HepG2 (cell line): ENCODE measurements at regions not wholly inside any gene's neighbourhood (a gene's known extent, or its start where the extent isn't known, plus 50 kb on each side); places are given as distances from the start of the nearest gene placed in this dataset.

ENCODE experiments used
- ATAC-seq: fragments of 200-7000 bp; cut with Tn5 transposase; 3 replicates; pipeline ENCODE4 v1.9.1; 2020; ENCODE audit warnings: mild to moderate bottlenecking, moderate library complexity
- BruUV-seq: library from RNA; stranded (reverse); fragments of 400-500 nt; replicated peaks from 2 replicates; lab custom pipeline; 2021; lab: Mats Ljungman, UMichigan
- CTCF ChIA-PET: fragments of 300-600 bp; formaldehyde crosslinking; extraction: SDS; loops from one replicate; lab custom pipeline; 2021; ENCODE audit warnings: low total read pairs, inconsistent platforms, low intra/inter-chr PET ratio; lab: Yijun Ruan, JAX
- POLR2A ChIA-PET: fragments of 350-600 bp; sonication (Branson Sonifier 250); formaldehyde crosslinking; loops from one replicate; lab custom pipeline; 2020; ENCODE audit warnings: antibody characterized with exemption, inconsistent platforms; lab: Yijun Ruan, JAX
- DNase-seq: peaks from one replicate; pipeline ENCODE4 v3.0.0-alpha.2; 2015; ENCODE audit warnings: low spot score
- FAIRE-seq: peaks from 3 replicates; lab custom pipeline; 2011; peaks lifted over from hg19 to GRCh38; lab: Jason Lieb, UNC
- H2AFZ ChIP-seq: one replicate; pipeline ENCODE4 v1.6.1; 2011; ENCODE audit warnings: low read length, inconsistent platforms
- H3K27ac ChIP-seq: fragments of 300-600 bp; 3 replicates; pipeline ENCODE4 v1.8.0; 2011; ENCODE audit warnings: mixed run types, mild to moderate bottlenecking, mixed read lengths, low read length, inconsistent platforms; ENCODE audit not compliant: insufficient read depth; ENCODE audit errors: extremely low read length
- H3K27me3 ChIP-seq, 2 experiments: fragments of 200-600 bp in 1 of 2; 2 replicates in 1 of 2; 3 replicates in 1 of 2; pipeline versions ENCODE4 v1.6.0 to v1.8.0; 2011; ENCODE audit warnings: low read length in 2 of 2, mild to moderate bottlenecking in 2 of 2, moderate library complexity in 2 of 2, inconsistent platforms in 1 of 2; ENCODE audit not compliant: insufficient read depth in 2 of 2, control insufficient read depth in 1 of 2
- H3K36me3 ChIP-seq, 2 experiments: fragments of 200-600 bp in 1 of 2; replicated peaks in 1 of 2; 2 replicates in 1 of 2; 3 replicates in 1 of 2; pipeline versions ENCODE4 v1.5.1 to v1.8.0; 2011; ENCODE audit warnings: low read length in 2 of 2, inconsistent platforms in 1 of 2; ENCODE audit not compliant: insufficient read depth in 2 of 2, control insufficient read depth in 1 of 2
- H3K4me1 ChIP-seq: 2 replicates; pipeline ENCODE4 v1.5.1; 2012; ENCODE audit warnings: low read length, inconsistent platforms; ENCODE audit not compliant: insufficient read depth
- H3K4me2 ChIP-seq: 2 replicates; pipeline ENCODE4 v1.6.0; 2011; ENCODE audit warnings: low read depth, low read length, inconsistent platforms
- H3K4me3 ChIP-seq, 3 experiments: fragments of 200-600 bp in 1 of 3; sonication (generic), shearing (Covaris generic) in 1 of 3; replicated peaks in 1 of 3; 2 replicates each; pipeline ENCODE4 v1.5.1; 2011 to 2016; ENCODE audit warnings: low read length in 3 of 3, inconsistent platforms in 2 of 3, low read depth in 2 of 3, mild to moderate bottlenecking in 2 of 3, control low read depth in 1 of 3, mixed read lengths in 1 of 3; ENCODE audit not compliant: insufficient read depth in 1 of 3
- H3K79me2 ChIP-seq: one replicate; pipeline ENCODE4 v1.6.1; 2011; ENCODE audit warnings: low read length, inconsistent platforms; ENCODE audit not compliant: insufficient read depth
- H3K9ac ChIP-seq: 2 replicates; pipeline ENCODE4 v1.6.0; 2011; ENCODE audit warnings: mild to moderate bottlenecking, low read depth, low read length, inconsistent platforms; ENCODE audit not compliant: insufficient read depth
- H3K9me3 ChIP-seq: 2 replicates; pipeline ENCODE4 v1.5.1; 2012; ENCODE audit warnings: mild to moderate bottlenecking, low read length
- H4K20me1 ChIP-seq: 2 replicates; pipeline ENCODE4 v1.6.0; 2011; ENCODE audit warnings: inconsistent platforms, mild to moderate bottlenecking, low read length, moderate library complexity; ENCODE audit not compliant: insufficient read depth
- BHLHE40 ChIP-seq: IDR thresholded peaks from 2 replicates; pipeline ENCODE4 v1.6.1; 2011; ENCODE audit warnings: low read length, improper control_type of control experiment
- FIP1L1 ChIP-seq: fragments of 200-400 bp; formaldehyde crosslinking; IDR thresholded peaks from 2 replicates; pipeline ENCODE4 v1.6.1; 2018; ENCODE audit warnings: low read depth, mild to moderate bottlenecking, low read length, moderate library complexity, borderline replicate concordance; ENCODE audit not compliant: insufficient read depth
- HOXA9 ChIP-seq: sonication (generic); formaldehyde crosslinking; IDR thresholded peaks from 2 replicates; pipeline ENCODE4 v1.8.1; 2022; ENCODE audit warnings: missing genetic modification reagents, mild to moderate bottlenecking, moderate library complexity, borderline replicate concordance
- KIAA2018 ChIP-seq: sonication (generic); formaldehyde crosslinking; IDR thresholded peaks from 2 replicates; pipeline ENCODE4 v1.5.0; 2020; ENCODE audit warnings: mild to moderate bottlenecking, missing genetic modification reagents, borderline replicate concordance
- KLF9 ChIP-seq: IDR thresholded peaks from 2 replicates; pipeline ENCODE4 v1.6.1; 2016; ENCODE audit warnings: low read depth
- NAIF1 ChIP-seq: sonication (generic); formaldehyde crosslinking; IDR thresholded peaks from 2 replicates; pipeline ENCODE4 v1.5.0; 2020; ENCODE audit warnings: mild to moderate bottlenecking, missing genetic modification reagents, borderline replicate concordance
- NKX3-1 ChIP-seq: sonication (generic); formaldehyde crosslinking; IDR thresholded peaks from 2 replicates; pipeline ENCODE4 v1.5.0; 2020; ENCODE audit warnings: missing genetic modification reagents
- NR2F1 ChIP-seq, 2 experiments: fragments of 450-650 bp in 1 of 2; formaldehyde crosslinking in 1 of 2; IDR thresholded peaks; 2 replicates each; pipeline versions ENCODE4 v1.5.0 to v1.6.1; 2016 to 2020; ENCODE audit warnings: mild to moderate bottlenecking in 1 of 2, missing compliant biosample characterization in 1 of 2, missing genetic modification reagents in 1 of 2, moderate library complexity in 1 of 2
- RCOR2 ChIP-seq: IDR thresholded peaks from 2 replicates; pipeline ENCODE4 v1.6.1; 2016; ENCODE audit warnings: missing biosample characterization, missing genetic modification reagents
- TBX2 ChIP-seq: sonication (generic); formaldehyde crosslinking; IDR thresholded peaks from 2 replicates; pipeline ENCODE4 v1.5.0; 2020; ENCODE audit warnings: missing genetic modification reagents, mild to moderate bottlenecking, borderline replicate concordance
- ZBTB26 ChIP-seq: IDR thresholded peaks from 2 replicates; pipeline ENCODE4 v1.6.1; 2016; ENCODE audit warnings: missing compliant biosample characterization, missing genetic modification reagents, borderline replicate concordance
- ZFP37 ChIP-seq: sonication (generic); formaldehyde crosslinking; IDR thresholded peaks from 2 replicates; pipeline ENCODE4 v1.4.0; 2020; ENCODE audit warnings: missing genetic modification reagents, borderline replicate concordance
- ZNF317 ChIP-seq: sonication (generic); formaldehyde crosslinking; IDR thresholded peaks from 2 replicates; pipeline ENCODE4 v1.5.0; 2020; ENCODE audit warnings: mild to moderate bottlenecking, missing genetic modification reagents
- ZNF792 ChIP-seq: IDR thresholded peaks from 2 replicates; pipeline ENCODE4 v1.6.1; 2016
- ZSCAN31 ChIP-seq: sonication (generic); formaldehyde crosslinking; IDR thresholded peaks from 2 replicates; pipeline ENCODE4 v1.5.0; 2020; ENCODE audit warnings: low read depth, mild to moderate bottlenecking, missing genetic modification reagents
- WGBS: methylation state at CpG from one replicate; pipeline ENCODE4 v1.1.6; 2017; ENCODE audit warnings: low lambda C conversion rate; 5-methylcytosine and 5-hydroxymethylcytosine counted together
- in situ Hi-C: cut with HindIII; loops from 2 replicates; pipeline ENCODE4 v1.10.0; 2017; ENCODE audit warnings: low pct_unique_long_range_greater_than_20kb; ENCODE audit not compliant: extremely low pct_ligation_motif_present
- intact Hi-C: fragments of 100-400 bp; cut with micrococcal nuclease; formaldehyde crosslinking; loops from one replicate; pipeline ENCODE4 v1.10.0; 2022; ENCODE audit not compliant: unreplicated experiment

GRCh38 chr18:61159246-61159645, 174.0 kb upstream of the CDH20 start (continued):
- no peak for TF ChIP-seq ZNF317
- no peak for TF ChIP-seq HOXA9 (CRISPR knock-in tag)
- TF ChIP-seq ZSCAN31 (CRISPR knock-in tag): no peak
- TF ChIP-seq ZNF792 (CRISPR knock-in tag): no peak

GRCh38 chr18:61164321-61164720, 168.9 kb upstream of the CDH20 start:
- in situ Hi-C loops (no loop called here), intact Hi-C loops (no loop called here)
- ATAC-seq: no peak
- POLR2A ChIA-PET: no interaction called here
- H3K4me3 ChIP-seq: no peak overlapping the region
- no peaks in the 10 kb centered on the region; the same call in 1 of the 2 replicates for H3K9me3 ChIP-seq
- H3K27me3 ChIP-seq: no peaks in the 10 kb centered on the region; a peak in 1 of 5 replicates
- no peak overlapping the region for H3K9ac ChIP-seq
- no peaks in the 10 kb centered on the region for H3K4me1 ChIP-seq
- H3K36me3 ChIP-seq: no peaks in the 10 kb centered on the region
- no peak overlapping the region for H2AFZ ChIP-seq
- FAIRE-seq: no peak
- 8% methylated on average over 1 of the region's 1 CpG for WGBS
- no peak for DNase-seq
- H3K27ac ChIP-seq: no peak overlapping the region
- H3K4me2 ChIP-seq: no peak overlapping the region
- CTCF ChIA-PET: no interaction called here
- H3K79me2 ChIP-seq: no peaks in the 10 kb centered on the region
- no TSS peak for BruUV-seq
- H4K20me1 ChIP-seq: no peaks in the 10 kb centered on the region
- no peak for TF ChIP-seq KIAA2018 (CRISPR knock-in tag)
- no peak for TF ChIP-seq RCOR2 (CRISPR knock-in tag)
- no peak for TF ChIP-seq NKX3-1 (CRISPR knock-in tag)
- no peak for TF ChIP-seq FIP1L1
- no peak for TF ChIP-seq TBX2 (CRISPR knock-in tag)
- no peak for TF ChIP-seq BHLHE40
- no peak for TF ChIP-seq NAIF1 (CRISPR knock-in tag)
- no peak for TF ChIP-seq NR2F1 (CRISPR knock-in tag; IDR thresholded peaks at IDR 0.05)
- TF ChIP-seq ZBTB26 (CRISPR knock-in tag): no peak
- TF ChIP-seq ZFP37 (CRISPR knock-in tag): no peak
- no peak for TF ChIP-seq KLF9 (CRISPR knock-in tag)
